Body of pancreas (tissue), 4 donors: ENCODE measurements at regions not wholly inside any gene's neighbourhood (a gene's known extent, or its start where the extent isn't known, plus 50 kb on each side); places are given as distances from the start of the nearest gene placed in this dataset.

ENCODE experiments used
- CTCF ChIP-seq, 7 experiments: fragments of 450-650 bp in 4 of 7; fragments of 200-600 bp in 3 of 7; sonication (generic) in 3 of 7; IDR thresholded peaks; one replicate each; pipeline ENCODE4 v1.5.1; 2016 to 2019; ENCODE audit warnings: antibody characterized with exemption in 7 of 7
- POLR2A ChIP-seq, 3 donors: fragments of 450-650 bp; IDR thresholded peaks; one replicate each; pipeline ENCODE4 v1.6.1; 2016; ENCODE audit warnings: antibody characterized with exemption in 3 of 3, mild to moderate bottlenecking in 2 of 3

GRCh38 chr20:6504179-6504578 is 263.3 kb upstream of the BMP2 start:
- TF ChIP-seq CTCF (IDR thresholded peaks at IDR 0.05) (no peak), POLR2A (IDR thresholded peaks at IDR 0.05) (no peak)
